ACC112 (cell line): ENCODE measurements at regions not wholly inside any gene's neighbourhood (a gene's known extent, or its start where the extent isn't known, plus 50 kb on each side); places are given as distances from the start of the nearest gene placed in this dataset.

Source experiments
- H2AFZ ChIP-seq: fragments of 200-600 bp; sonication (generic); one replicate; pipeline ENCODE4 v1.6.0; 2017; ENCODE audit warnings: antibody characterized with exemption, low read length; ENCODE audit not compliant: unreplicated experiment
- H3K27ac ChIP-seq: fragments of 200-600 bp; sonication (generic); 2 replicates; pipeline ENCODE4 v1.5.1; 2014; ENCODE audit warnings: low read depth, mild to moderate bottlenecking, antibody characterized with exemption, low read length, moderate library complexity
- H3K27me3 ChIP-seq: fragments of 200-600 bp; sonication (generic); 2 replicates; pipeline ENCODE4 v1.6.1; 2014; ENCODE audit warnings: mild to moderate bottlenecking, antibody characterized with exemption, low read length, moderate library complexity, mixed read lengths; ENCODE audit not compliant: insufficient read depth
- H3K36me3 ChIP-seq: fragments of 200-600 bp; sonication (generic); 2 replicates; pipeline ENCODE4 v1.6.1; 2016; ENCODE audit warnings: mild to moderate bottlenecking, antibody characterized with exemption, low read length, moderate library complexity, mixed read lengths; ENCODE audit not compliant: insufficient read depth
- H3K4me1 ChIP-seq: fragments of 200-600 bp; sonication (generic); one replicate; pipeline ENCODE4 v1.6.1; 2016; ENCODE audit warnings: low read length, mixed read lengths; ENCODE audit not compliant: insufficient read depth, unreplicated experiment, control insufficient read depth
- H3K4me3 ChIP-seq: fragments of 200-600 bp; sonication (generic); 2 replicates; pipeline ENCODE4 v1.5.1; 2014; ENCODE audit warnings: mild to moderate bottlenecking, low read depth, low read length
- H3K79me2 ChIP-seq: fragments of 200-600 bp; sonication (generic); one replicate; pipeline ENCODE4 v1.6.0; 2016; ENCODE audit warnings: low read length; ENCODE audit not compliant: control insufficient read depth, unreplicated experiment, insufficient read depth

- Histone ChIP-seq H3K4me3 (no peak overlapping the region), H3K79me2 (no peaks in the 10 kb centered on the region), H3K4me1 (no peaks in the 10 kb centered on the region)
Observed at GRCh38 chr1:195721210-195721971, 886.8 kb downstream of the KCNT2 start.

GRCh38 chr1:195717651-195718050 lies 890.6 kb downstream of the KCNT2 start:
- no peaks in the 10 kb centered on the region for H3K36me3 ChIP-seq
- no peaks in the 10 kb centered on the region for H3K4me1 ChIP-seq
- H2AFZ ChIP-seq = no peak overlapping the region
- no peak overlapping the region for H3K4me3 ChIP-seq
- H3K79me2 ChIP-seq = no peaks in the 10 kb centered on the region
- no peak overlapping the region for H3K27ac ChIP-seq
- H3K27me3 ChIP-seq = no peaks in the 10 kb centered on the region

More at GRCh38 chr1:195721210-195721971, 886.8 kb downstream of the KCNT2 start:
- Histone ChIP-seq H3K27ac (no peak overlapping the region), H3K36me3 (no peaks in the 10 kb centered on the region), H3K27me3 (no peaks in the 10 kb centered on the region), H2AFZ (no peak overlapping the region)

- Histone ChIP-seq H3K4me1 (no peaks in the 10 kb centered on the region), H3K27me3 (no peaks in the 10 kb centered on the region), H3K36me3 (no peaks in the 10 kb centered on the region), H2AFZ (no peak overlapping the region), H3K27ac (no peak overlapping the region), H3K79me2 (no peaks in the 10 kb centered on the region), H3K4me3 (no peak overlapping the region)
Observed at GRCh38 chr1:195715652-195716051, 892.6 kb downstream of the KCNT2 start.

- Histone ChIP-seq H2AFZ (no peak overlapping the region), H3K27ac (no peak overlapping the region), H3K36me3 (no peaks in the 10 kb centered on the region), H3K4me1 (no peaks in the 10 kb centered on the region), H3K79me2 (no peaks in the 10 kb centered on the region), H3K4me3 (no peak overlapping the region), H3K27me3 (no peaks in the 10 kb centered on the region)
Observed at GRCh38 chr1:195714248-195714647, 894.0 kb downstream of the KCNT2 start.

DNA sequence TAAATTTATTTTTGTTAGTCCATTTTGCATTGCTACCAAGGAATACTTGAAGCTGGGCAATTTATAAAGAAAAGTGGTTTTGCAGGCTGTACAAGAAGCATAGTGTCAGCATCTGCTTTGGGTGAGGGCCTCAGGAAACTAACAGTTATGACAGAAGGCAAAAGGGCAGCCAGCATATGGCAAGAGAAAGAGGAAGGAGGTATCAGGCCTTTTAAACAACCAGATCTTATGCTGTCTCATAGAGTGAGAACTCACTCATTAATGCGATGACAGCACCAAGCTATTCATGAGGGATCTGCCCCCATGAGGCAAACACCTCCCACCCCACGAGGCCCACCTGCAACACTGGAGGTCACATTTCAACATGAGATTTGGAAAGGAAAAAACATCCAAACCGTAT lies 898.4 kb downstream of the KCNT2 start:
- H3K27me3 ChIP-seq = no peaks in the 10 kb centered on the region
- no peaks in the 10 kb centered on the region for H3K36me3 ChIP-seq
- H3K4me3 ChIP-seq = no peak overlapping the region
- H3K27ac ChIP-seq = no peak overlapping the region
- H3K79me2 ChIP-seq = no peaks in the 10 kb centered on the region
- no peak overlapping the region for H2AFZ ChIP-seq
- peaks cover 4% of the 10 kb centered on the region for H3K4me1 ChIP-seq

DNA sequence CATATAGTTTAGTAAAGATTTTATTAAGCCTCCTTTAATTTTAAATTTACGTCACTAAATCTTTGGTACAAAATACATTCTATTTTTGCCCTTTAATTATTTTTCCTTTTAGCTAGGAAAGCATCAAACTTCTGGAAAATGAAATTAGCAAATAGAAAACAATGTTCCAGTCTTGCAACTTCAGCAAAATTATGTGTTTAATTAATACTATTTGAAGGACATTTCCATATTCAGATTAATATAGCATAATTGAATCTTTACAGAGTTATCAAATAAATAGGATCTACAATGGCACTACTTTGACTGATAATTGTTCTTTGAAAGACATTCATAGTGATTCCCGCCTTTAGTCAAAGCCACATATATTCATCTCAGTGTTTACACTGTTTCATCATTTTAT lies 904.2 kb downstream of the KCNT2 start:
- Histone ChIP-seq H3K27ac (no peak overlapping the region), H3K36me3 (no peaks in the 10 kb centered on the region), H3K4me1 (peaks cover 4% of the 10 kb centered on the region), H3K79me2 (no peaks in the 10 kb centered on the region), H3K4me3 (no peak overlapping the region), H2AFZ (no peak overlapping the region), H3K27me3 (no peaks in the 10 kb centered on the region)

- Histone ChIP-seq H3K27ac (no peak overlapping the region), H3K27me3 (no peaks in the 10 kb centered on the region), H3K4me1 (peaks cover 4% of the 10 kb centered on the region), H3K4me3 (no peak overlapping the region), H3K36me3 (no peaks in the 10 kb centered on the region), H3K79me2 (no peaks in the 10 kb centered on the region), H2AFZ (no peak overlapping the region)
Observed at GRCh38 chr1:195701149-195701548, 907.1 kb downstream of the KCNT2 start.

DNA sequence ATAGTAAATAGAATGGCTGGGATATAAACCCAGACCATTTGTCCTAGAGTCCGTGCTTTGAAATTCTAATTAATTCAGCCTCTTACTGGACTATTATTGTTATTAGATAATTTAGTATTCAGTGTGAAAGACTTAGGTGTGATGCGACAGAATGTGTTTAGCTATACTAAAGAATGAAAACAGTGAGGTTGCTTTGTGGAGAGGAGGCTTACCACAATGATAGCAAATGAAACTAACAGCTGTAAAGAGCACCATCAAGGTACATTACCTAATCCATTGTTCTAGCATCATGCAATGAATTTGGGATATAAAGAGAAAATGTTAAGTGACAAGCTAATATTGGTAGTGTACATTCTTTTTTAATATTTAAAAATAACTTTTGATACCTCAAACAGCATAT lies 911.1 kb downstream of the KCNT2 start:
- no peak overlapping the region for H3K27ac ChIP-seq
- no peaks in the 10 kb centered on the region for H3K27me3 ChIP-seq
- no peaks in the 10 kb centered on the region for H3K36me3 ChIP-seq
- H3K79me2 ChIP-seq = no peaks in the 10 kb centered on the region
- H3K4me3 ChIP-seq = no peak overlapping the region
- H2AFZ ChIP-seq = no peak overlapping the region
- no peaks in the 10 kb centered on the region for H3K4me1 ChIP-seq

DNA sequence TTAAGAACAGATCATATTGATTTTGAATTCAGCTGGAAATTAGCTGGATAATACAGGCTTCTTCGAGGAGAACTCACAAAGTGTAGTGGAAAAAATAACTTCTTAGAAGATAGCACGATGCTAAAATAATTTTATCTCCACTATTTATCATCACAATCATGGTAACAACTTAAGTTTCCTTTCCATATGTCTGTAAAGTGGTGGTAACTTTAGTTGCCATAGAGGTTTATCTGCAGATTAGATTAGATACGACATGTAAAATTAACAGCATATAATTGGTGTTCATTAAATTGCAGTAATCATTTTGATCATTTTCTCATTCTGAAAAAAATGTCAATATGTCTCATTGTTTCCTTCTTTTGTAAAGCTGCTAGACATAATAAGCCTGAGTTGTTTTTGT lies 921.5 kb downstream of the KCNT2 start:
- Histone ChIP-seq H3K4me3 (no peak overlapping the region), H3K36me3 (no peaks in the 10 kb centered on the region), H3K27me3 (peaks cover 4% of the 10 kb centered on the region; the same call in 1 of the 2 replicates), H3K27ac (no peak overlapping the region), H2AFZ (no peak overlapping the region), H3K4me1 (no peaks in the 10 kb centered on the region), H3K79me2 (no peaks in the 10 kb centered on the region)

DNA sequence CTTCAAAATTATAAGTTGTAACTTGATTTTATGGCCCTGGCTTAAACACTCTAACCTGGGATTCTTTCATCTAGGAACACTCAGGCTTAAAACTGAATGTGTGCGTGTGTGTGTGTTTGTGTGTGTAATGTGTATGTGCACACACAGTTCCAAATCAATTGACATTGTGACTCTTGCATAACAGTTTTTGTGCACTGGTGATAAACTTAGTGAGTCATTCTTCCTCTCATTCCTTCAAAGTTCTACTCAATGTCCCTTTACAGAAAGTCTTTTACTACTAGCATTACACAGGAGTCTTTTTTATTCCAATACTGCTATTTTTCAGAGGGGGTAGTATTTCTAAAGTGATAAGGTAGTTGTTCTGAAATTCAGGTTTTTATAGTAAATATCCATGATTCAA lies 943.6 kb downstream of the KCNT2 start:
- no peak overlapping the region for H2AFZ ChIP-seq
- H3K27ac ChIP-seq = peak overlapping the region; percentile 28; the same call in 1 of the 2 replicates
- H3K4me1 ChIP-seq = peaks cover 4% of the 10 kb centered on the region
- no peaks in the 10 kb centered on the region for H3K79me2 ChIP-seq
- H3K36me3 ChIP-seq = no peaks in the 10 kb centered on the region
- no peak overlapping the region for H3K4me3 ChIP-seq
- no peaks in the 10 kb centered on the region for H3K27me3 ChIP-seq

- Histone ChIP-seq H2AFZ (no peak overlapping the region), H3K4me1 (peaks cover 4% of the 10 kb centered on the region), H3K36me3 (no peaks in the 10 kb centered on the region), H3K27ac (peak overlapping the region; percentile 30), H3K4me3 (no peak overlapping the region), H3K27me3 (no peaks in the 10 kb centered on the region), H3K79me2 (no peaks in the 10 kb centered on the region)
Observed at GRCh38 chr1:195663549-195664280, 944.5 kb downstream of the KCNT2 start.
